SK-N-SH (cell line): ENCODE measurements at regions not wholly inside any gene's neighbourhood (a gene's known extent, or its start where the extent isn't known, plus 50 kb on each side); places are given as distances from the start of the nearest gene placed in this dataset.

Source experiments
- CTCF ChIA-PET: fragments of 300-600, 350-600 bp; formaldehyde crosslinking; extraction: SDS; loops from one replicate; lab custom pipeline; 2021; lab: Yijun Ruan, JAX
- POLR2A ChIA-PET: fragments of 350-600 bp; sonication (Branson Sonifier 250); formaldehyde crosslinking; extraction: SDS; loops from one replicate; lab custom pipeline; 2020; ENCODE audit warnings: antibody characterized with exemption, inconsistent platforms; lab: Yijun Ruan, JAX
- DNase-seq: peaks from one replicate; pipeline ENCODE4 v3.0.0; 2012
- H2AFZ ChIP-seq: fragments of 200-600 bp; sonication (generic); 2 replicates; pipeline ENCODE4 v1.8.1; 2016; ENCODE audit warnings: antibody characterized with exemption, mild to moderate bottlenecking, low read depth
- H3F3A ChIP-seq: fragments of 200-600 bp; sonication (generic); replicated peaks from 2 replicates; pipeline ENCODE3; 2016; ENCODE audit warnings: antibody characterized with exemption, mild to moderate bottlenecking; ENCODE audit not compliant: insufficient read depth
- H3K27ac ChIP-seq, 2 experiments: fragments of 200-500 bp in 1 of 2; fragments of 200-600 bp in 1 of 2; sonication (Bioruptor generic) in 1 of 2; sonication (generic), shearing (Covaris generic) in 1 of 2; 2 replicates each; pipeline versions ENCODE4 v1.5.1 to v1.6.1; 2014 to 2016; ENCODE audit warnings: low read depth in 2 of 2, inconsistent platforms in 1 of 2, low read length in 1 of 2, mild to moderate bottlenecking in 1 of 2, mixed read lengths in 1 of 2
- H3K27me3 ChIP-seq: fragments of 200-600 bp; sonication (generic), shearing (Covaris generic); 2 replicates; pipeline ENCODE4 v1.6.1; 2016; ENCODE audit warnings: mixed run types; ENCODE audit not compliant: insufficient read depth
- H3K36me3 ChIP-seq, 2 experiments: fragments of 200-500 bp in 1 of 2; fragments of 200-600 bp in 1 of 2; sonication (Bioruptor generic) in 1 of 2; sonication (generic) in 1 of 2; replicated peaks in 1 of 2; 2 replicates each; pipeline versions ENCODE3 to v1.5.1; 2014 to 2016; ENCODE audit warnings: low read length in 1 of 2, mild to moderate bottlenecking in 1 of 2; ENCODE audit not compliant: insufficient read depth in 2 of 2, control insufficient read depth in 1 of 2
- H3K4me1 ChIP-seq, 2 experiments: fragments of 200-500 bp in 1 of 2; fragments of 200-600 bp in 1 of 2; sonication (Bioruptor generic) in 1 of 2; sonication (generic), shearing (Covaris generic) in 1 of 2; 2 replicates each; pipeline versions ENCODE4 v1.5.1 to v1.6.1; 2014 to 2016; ENCODE audit warnings: low read depth in 1 of 2, low read length in 1 of 2, mixed run types in 1 of 2; ENCODE audit not compliant: insufficient read depth in 2 of 2, control insufficient read depth in 1 of 2
- H3K4me2 ChIP-seq: fragments of 200-600 bp; sonication (generic), shearing (Covaris generic); 2 replicates; pipeline ENCODE4 v1.6.1; 2017; ENCODE audit warnings: mixed run types
- H3K4me3 ChIP-seq, 2 experiments: fragments of 200-500 bp in 1 of 2; fragments of 200-600 bp in 1 of 2; sonication (Bioruptor generic) in 1 of 2; sonication (generic), shearing (Covaris generic) in 1 of 2; 2 replicates each; pipeline versions ENCODE4 v1.5.1 to v1.8.1; 2014 to 2016; ENCODE audit warnings: low read depth in 2 of 2, inconsistent platforms in 1 of 2, low read length in 1 of 2, mild to moderate bottlenecking in 1 of 2, mixed read lengths in 1 of 2, moderate library complexity in 1 of 2
- H3K79me2 ChIP-seq: fragments of 200-600 bp; sonication (generic); 2 replicates; pipeline ENCODE4 v1.8.1; 2017; ENCODE audit warnings: mild to moderate bottlenecking; ENCODE audit not compliant: insufficient read depth
- H3K9ac ChIP-seq: fragments of 200-600 bp; sonication (generic); 2 replicates; pipeline ENCODE4 v1.6.1; 2017; ENCODE audit warnings: mixed run types
- H3K9me2 ChIP-seq: fragments of 200-600 bp; sonication (generic); 2 replicates; pipeline ENCODE4 v1.6.1; 2017; ENCODE audit warnings: mixed run types
- H3K9me3 ChIP-seq: fragments of 200-600 bp; sonication (generic); 2 replicates; pipeline ENCODE4 v1.6.1; 2017; ENCODE audit warnings: mixed run types, mild to moderate bottlenecking, moderate library complexity
- H4K20me1 ChIP-seq: fragments of 200-600 bp; sonication (generic); 2 replicates; pipeline ENCODE4 v1.6.1; 2017; ENCODE audit warnings: mild to moderate bottlenecking, mixed run types; ENCODE audit not compliant: insufficient read depth
- EP300 ChIP-seq, 2 experiments: IDR thresholded peaks; 2 replicates each; pipeline versions ENCODE4 v1.4.0 to v1.6.1; 2012; ENCODE audit warnings: borderline replicate concordance in 1 of 2, low read depth in 1 of 2, low read length in 1 of 2
- EZH2phosphoT487 ChIP-seq: fragments of 200-600 bp; sonication (generic); IDR thresholded peaks from 2 replicates; pipeline ENCODE4 v1.6.1; 2017; ENCODE audit warnings: low read depth, mixed run types, mild to moderate bottlenecking, antibody characterized with exemption, moderate library complexity, borderline replicate concordance
- GATA2 ChIP-seq: sonication (generic); formaldehyde crosslinking; IDR thresholded peaks from 2 replicates; pipeline ENCODE4 v1.5.0; 2020; ENCODE audit warnings: mild to moderate bottlenecking, missing genetic modification reagents
- NFIC ChIP-seq: IDR thresholded peaks from 2 replicates; pipeline ENCODE4 v1.4.0; 2012; ENCODE audit warnings: borderline replicate concordance
- NRF1 ChIP-seq: IDR thresholded peaks from 2 replicates; pipeline ENCODE4 v1.6.1; 2012; ENCODE audit warnings: low read depth, mild to moderate bottlenecking, low read length
- RCOR1 ChIP-seq: fragments of 150-350 bp; IDR thresholded peaks from 2 replicates; pipeline ENCODE4 v1.6.1; 2017; ENCODE audit warnings: antibody characterized with exemption, low read length
- RXRA ChIP-seq: IDR thresholded peaks from 2 replicates; pipeline ENCODE4 v1.4.0; 2012; ENCODE audit warnings: low read depth, mild to moderate bottlenecking, borderline replicate concordance
- WGBS: methylation state at CpG from one replicate; pipeline ENCODE4 v1.1.6; 2017; ENCODE audit warnings: low lambda C conversion rate; 5-methylcytosine and 5-hydroxymethylcytosine counted together
- TF ChIP-seq, protein P1 (sequence below): IDR thresholded peaks from 2 replicates; pipeline ENCODE4; 2012
- TF ChIP-seq, protein P2 (sequence below): IDR thresholded peaks from 2 replicates; pipeline ENCODE4 v1.4.0; 2012; ENCODE audit warnings: low read depth, borderline replicate concordance

DNA sequence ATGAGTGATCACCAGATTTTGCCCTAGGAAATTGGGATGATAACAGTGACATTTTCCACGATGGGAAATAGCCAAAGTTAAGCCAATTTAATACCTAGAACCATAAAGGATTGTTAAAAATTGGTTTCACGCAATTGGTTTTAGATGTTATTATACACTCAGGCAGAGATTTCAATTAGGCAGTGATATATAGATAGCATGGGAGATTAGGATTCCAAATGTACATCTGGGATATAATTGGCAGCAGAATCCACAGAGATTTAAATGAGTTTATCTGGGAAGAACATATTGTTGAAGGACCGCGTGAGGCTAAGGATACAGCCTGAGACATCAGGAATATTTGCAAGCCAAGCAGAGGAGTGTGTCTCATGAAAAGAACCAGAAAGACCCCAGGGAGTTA is 351.6 kb downstream of the GPM6A start:
- WGBS, result 26% methylated on average over 4 of the region's 4 CpGs
- Histone ChIP-seq H3K4me2 (no peak overlapping the region), H3K9me3 (no peaks in the 10 kb centered on the region), H2AFZ (no peak overlapping the region)
- CTCF ChIA-PET, result no interaction called here
- TF ChIP-seq EP300 (IDR thresholded peaks at IDR 0.05; ENCODE audit: borderline replicate concordance in 1 of 2, low read depth in 1 of 2, low read length in 1 of 2) (0 out of 4 replicates have a peak, but pooled peaks of 1 of the 2 experiments have one; percentile 46), GATA2 (CRISPR knock-in tag) (peak; percentile 52; the same call in 1 of the 2 replicates), RCOR1 (peak; percentile 44; the same call in 1 of the 2 replicates), NRF1 (no peak), EZH2phosphoT487 (no peak), NFIC (no peak), RXRA (no peak)
- TF ChIP-seq, protein P1, sequence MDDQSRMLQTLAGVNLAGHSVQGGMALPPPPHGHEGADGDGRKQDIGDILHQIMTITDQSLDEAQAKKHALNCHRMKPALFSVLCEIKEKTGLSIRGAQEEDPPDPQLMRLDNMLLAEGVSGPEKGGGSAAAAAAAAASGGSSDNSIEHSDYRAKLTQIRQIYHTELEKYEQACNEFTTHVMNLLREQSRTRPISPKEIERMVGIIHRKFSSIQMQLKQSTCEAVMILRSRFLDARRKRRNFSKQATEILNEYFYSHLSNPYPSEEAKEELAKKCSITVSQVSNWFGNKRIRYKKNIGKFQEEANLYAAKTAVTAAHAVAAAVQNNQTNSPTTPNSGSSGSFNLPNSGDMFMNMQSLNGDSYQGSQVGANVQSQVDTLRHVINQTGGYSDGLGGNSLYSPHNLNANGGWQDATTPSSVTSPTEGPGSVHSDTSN, result no peak
- TF ChIP-seq, all 33 proteins: peak for 3
- H3K27ac ChIP-seq, result no peak overlapping the region
- no peaks in the 10 kb centered on the region for H4K20me1 ChIP-seq
- H3K4me3 ChIP-seq, result no peak overlapping the region
- no peaks in the 10 kb centered on the region for H3K79me2 ChIP-seq
- POLR2A ChIA-PET, result no interaction called here
- H3F3A ChIP-seq, result peaks cover 4% of the 10 kb centered on the region
- no peaks in the 10 kb centered on the region for H3K27me3 ChIP-seq
- H3K9ac ChIP-seq, result no peak overlapping the region
- peaks cover 0 to 6% of the 10 kb centered on the region in 2 experiments; a peak in 2 of 4 replicates for H3K4me1 ChIP-seq
- DNase-seq, result peak; percentile 13
- no peaks in the 10 kb centered on the region for H3K36me3 ChIP-seq
- no peaks in the 10 kb centered on the region for H3K9me2 ChIP-seq

DNA sequence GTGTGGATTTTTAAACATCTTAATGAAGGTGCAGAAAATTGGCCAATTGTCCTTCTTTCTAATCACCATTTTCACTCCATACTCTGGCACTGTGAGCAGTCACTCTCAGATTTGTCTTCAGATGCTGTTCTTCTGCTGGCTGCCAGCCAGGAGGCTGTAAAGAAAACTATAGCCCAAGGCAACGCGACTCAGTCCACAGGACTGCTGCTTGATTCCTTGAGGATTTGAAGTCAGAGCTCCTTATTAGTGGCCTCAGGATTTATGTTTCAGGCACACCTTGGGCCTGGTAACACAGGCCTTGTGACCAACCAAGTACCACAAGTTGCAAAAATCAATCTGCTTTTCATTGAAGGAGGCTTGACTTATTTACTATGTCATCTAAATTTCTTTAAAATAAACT is 342.6 kb downstream of the GPM6A start:
- H3K79me2 ChIP-seq, result no peaks in the 10 kb centered on the region
- peak overlapping the region in 1 of 2 experiments; percentile 60; a peak in 2 of 4 replicates for H3K27ac ChIP-seq
- H3K36me3 ChIP-seq, result no peaks in the 10 kb centered on the region
- H3F3A ChIP-seq, result peaks cover 11% of the 10 kb centered on the region
- POLR2A ChIA-PET, result no interaction called here
- H3K4me3 ChIP-seq, result no peak overlapping the region
- no peak for DNase-seq
- H3K9me3 ChIP-seq, result no peaks in the 10 kb centered on the region
- H3K9me2 ChIP-seq, result no peaks in the 10 kb centered on the region
- no peaks in the 10 kb centered on the region for H3K27me3 ChIP-seq
- no peaks in the 10 kb centered on the region for H4K20me1 ChIP-seq
- CTCF ChIA-PET, result no interaction called here
- H3K4me2 ChIP-seq, result no peak overlapping the region
- no peaks in the 10 kb centered on the region; a peak in 1 of 4 replicates for H3K4me1 ChIP-seq
- TF ChIP-seq, protein P2, sequence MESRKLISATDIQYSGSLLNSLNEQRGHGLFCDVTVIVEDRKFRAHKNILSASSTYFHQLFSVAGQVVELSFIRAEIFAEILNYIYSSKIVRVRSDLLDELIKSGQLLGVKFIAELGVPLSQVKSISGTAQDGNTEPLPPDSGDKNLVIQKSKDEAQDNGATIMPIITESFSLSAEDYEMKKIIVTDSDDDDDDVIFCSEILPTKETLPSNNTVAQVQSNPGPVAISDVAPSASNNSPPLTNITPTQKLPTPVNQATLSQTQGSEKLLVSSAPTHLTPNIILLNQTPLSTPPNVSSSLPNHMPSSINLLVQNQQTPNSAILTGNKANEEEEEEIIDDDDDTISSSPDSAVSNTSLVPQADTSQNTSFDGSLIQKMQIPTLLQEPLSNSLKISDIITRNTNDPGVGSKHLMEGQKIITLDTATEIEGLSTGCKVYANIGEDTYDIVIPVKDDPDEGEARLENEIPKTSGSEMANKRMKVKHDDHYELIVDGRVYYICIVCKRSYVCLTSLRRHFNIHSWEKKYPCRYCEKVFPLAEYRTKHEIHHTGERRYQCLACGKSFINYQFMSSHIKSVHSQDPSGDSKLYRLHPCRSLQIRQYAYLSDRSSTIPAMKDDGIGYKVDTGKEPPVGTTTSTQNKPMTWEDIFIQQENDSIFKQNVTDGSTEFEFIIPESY, result no peak
- TF ChIP-seq NFIC, result peak; percentile 36; the same call in 1 of the 2 replicates
- TF ChIP-seq, all 33 proteins: peak for 1
- H2AFZ ChIP-seq, result no peak overlapping the region
- no peak overlapping the region; the same call in 1 of the 2 replicates for H3K9ac ChIP-seq
- 5% methylated on average over 2 of the region's 2 CpGs for WGBS
